Tibial nerve (tissue), 4 donors: ENCODE measurements at regions not wholly inside any gene's neighbourhood (a gene's known extent, or its start where the extent isn't known, plus 50 kb on each side); places are given as distances from the start of the nearest gene placed in this dataset.

ENCODE experiments used
- CTCF ChIP-seq, 5 experiments: fragments of 200-600 bp in 3 of 5; fragments of 450-650 bp in 2 of 5; sonication (generic) in 3 of 5; IDR thresholded peaks; one replicate each; pipeline ENCODE4 v1.5.1; 2016 to 2019; ENCODE audit warnings: antibody characterized with exemption in 5 of 5, mild to moderate bottlenecking in 3 of 5, moderate library complexity in 2 of 5
- EP300 ChIP-seq, 2 donors: sonication (generic); formaldehyde crosslinking; IDR thresholded peaks; one replicate each; pipeline ENCODE4 v1.6.1; 2017; ENCODE audit warnings: antibody characterized with exemption in 2 of 2, mild to moderate bottlenecking in 1 of 2
- POLR2A ChIP-seq, 2 donors: fragments of 450-650 bp; IDR thresholded peaks; one replicate each; pipeline ENCODE4 v1.6.1; 2017; ENCODE audit warnings: antibody characterized with exemption in 2 of 2, mild to moderate bottlenecking in 2 of 2, moderate library complexity in 2 of 2

DNA sequence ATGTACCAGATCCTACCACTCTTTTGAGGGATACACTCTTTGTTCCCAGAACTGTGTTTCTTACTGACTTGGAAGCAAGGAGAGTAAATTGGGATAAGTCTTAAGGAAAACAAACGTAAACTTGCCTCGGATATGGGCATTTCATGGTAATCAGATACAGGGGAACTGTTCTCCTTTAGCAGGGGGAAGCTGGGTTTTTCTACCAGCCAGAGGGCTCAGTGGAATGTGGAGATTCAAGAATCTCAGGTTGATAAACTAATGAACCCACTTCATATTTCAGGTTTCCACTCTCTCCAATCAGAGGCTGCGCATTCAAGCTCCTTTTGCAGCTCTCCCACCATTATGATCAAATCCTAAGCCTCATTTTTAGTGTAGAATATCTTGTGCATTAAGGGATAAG, 676.5 kb upstream of the FSHR start:
- no peak for TF ChIP-seq POLR2A (IDR thresholded peaks at IDR 0.05)
- TF ChIP-seq EP300 (IDR thresholded peaks at IDR 0.05) = no peak
- no peak for TF ChIP-seq CTCF (IDR thresholded peaks at IDR 0.05)
